ENCODE measurements at regions not wholly inside any gene's neighbourhood (a gene's known extent, or its start where the extent isn't known, plus 50 kb on each side); places are given as distances from the start of the nearest gene placed in this dataset.
"Not testable (repeated sequence)": the region's sequence is repeated elsewhere in the genome, so short reads cannot be mapped to it uniquely, and the experiment has no call there.

GRCh38 chr17:22202702-22203101, 510.4 kb downstream of the KCNJ18 start:
- Histone ChIP-seq H3K9me3 (no peaks in the 10 kb centered on the region), H3K36me3 (no peaks in the 10 kb centered on the region), H3K4me3 (no peak overlapping the region), H3K27ac (no peak overlapping the region), H3K4me1 (replicated peaks) (no peaks in the 10 kb centered on the region), H3K27me3 (replicated peaks; ENCODE audit: insufficient read depth) (no peaks in the 10 kb centered on the region)
- TF ChIP-seq POLR2AphosphoS5 (IDR thresholded peaks at IDR 0.05) (no peak), CTCF (IDR thresholded peaks at IDR 0.05) (no peak), POLR2A (IDR thresholded peaks at IDR 0.05) (no peak)
- intact Hi-C loops (cut with DNase I) = no loop called here
- no peak for DNase-seq (ENCODE audit: low spot score)
- WGBS = 92% methylated on average over 20 of the region's 20 CpGs

- Histone ChIP-seq H3K27ac (no peak overlapping the region), H3K36me3 (no peaks in the 10 kb centered on the region), H3K9me3 (no peaks in the 10 kb centered on the region), H3K27me3 (replicated peaks; ENCODE audit: insufficient read depth) (no peaks in the 10 kb centered on the region), H3K4me1 (replicated peaks) (no peaks in the 10 kb centered on the region), H3K4me3 (no peak overlapping the region)
- 93% methylated on average over 29 of the region's 29 CpGs for WGBS
- DNase-seq (ENCODE audit: low spot score) = no peak
- intact Hi-C loops (cut with DNase I) = no loop called here
- TF ChIP-seq CTCF (IDR thresholded peaks at IDR 0.05) (no peak), POLR2AphosphoS5 (IDR thresholded peaks at IDR 0.05) (no peak), POLR2A (IDR thresholded peaks at IDR 0.05) (no peak)
Observed at GRCh38 chr17:22203208-22203715, 510.9 kb downstream of the KCNJ18 start.

GRCh38 chr17:22204076-22204475, 511.8 kb downstream of the KCNJ18 start:
- DNase-seq (ENCODE audit: low spot score); H3K27me3 ChIP-seq (replicated peaks; ENCODE audit: insufficient read depth); H3K4me3 ChIP-seq; H3K9me3 ChIP-seq; H3K36me3 ChIP-seq; H3K4me1 ChIP-seq (replicated peaks); H3K27ac ChIP-seq; intact Hi-C loops (cut with DNase I): not testable (repeated sequence)
- WGBS = 80% methylated on average over 13 of the region's 13 CpGs

GRCh38 chr17:22210212-22210611, 517.9 kb downstream of the KCNJ18 start:
- intact Hi-C loops (cut with DNase I); DNase-seq (ENCODE audit: low spot score); H3K9me3 ChIP-seq; H3K27ac ChIP-seq; H3K4me1 ChIP-seq (replicated peaks); H3K4me3 ChIP-seq; H3K27me3 ChIP-seq (replicated peaks; ENCODE audit: insufficient read depth); H3K36me3 ChIP-seq: not testable (repeated sequence)
- 88% methylated on average over 12 of the region's 12 CpGs for WGBS

GRCh38 chr17:22213169-22213568, 520.8 kb downstream of the KCNJ18 start:
- H3K4me3 ChIP-seq; H3K9me3 ChIP-seq; H3K27ac ChIP-seq; DNase-seq (ENCODE audit: low spot score); H3K36me3 ChIP-seq; intact Hi-C loops (cut with DNase I); H3K4me1 ChIP-seq (replicated peaks); H3K27me3 ChIP-seq (replicated peaks; ENCODE audit: insufficient read depth): not testable (repeated sequence)
- WGBS = 79% methylated on average over 4 of the region's 4 CpGs

- TF ChIP-seq CTCF (IDR thresholded peaks at IDR 0.05) (no peak), POLR2A (IDR thresholded peaks at IDR 0.05) (no peak), POLR2AphosphoS5 (IDR thresholded peaks at IDR 0.05) (no peak)
- no peak overlapping the region for H3K4me3 ChIP-seq
- intact Hi-C loops (cut with DNase I) = no loop called here
- no peaks in the 10 kb centered on the region for H3K4me1 ChIP-seq (replicated peaks)
- no peaks in the 10 kb centered on the region for H3K9me3 ChIP-seq
- no peaks in the 10 kb centered on the region for H3K27me3 ChIP-seq (replicated peaks; ENCODE audit: insufficient read depth)
- no peaks in the 10 kb centered on the region for H3K36me3 ChIP-seq
- no peak for DNase-seq (ENCODE audit: low spot score)
- no peak overlapping the region for H3K27ac ChIP-seq
- 42% methylated on average over 27 of the region's 27 CpGs for WGBS
Observed at GRCh38 chr17:22217135-22217534, 524.8 kb downstream of the KCNJ18 start.
